GM12892 (cell line): ENCODE measurements at regions not wholly inside any gene's neighbourhood (a gene's known extent, or its start where the extent isn't known, plus 50 kb on each side); places are given as distances from the start of the nearest gene placed in this dataset.
"Not testable (repeated sequence)": the region's sequence is repeated elsewhere in the genome, so short reads cannot be mapped to it uniquely, and the experiment has no call there.

Experiments used
- DNase-seq: peaks from one replicate; pipeline ENCODE4 v3.0.0; 2011; ENCODE audit not compliant: insufficient read length
- FAIRE-seq: peaks from 2 replicates; lab custom pipeline; 2011; peaks lifted over from hg19 to GRCh38; lab: Jason Lieb, UNC
- POLR2A ChIP-seq: IDR thresholded peaks from 2 replicates; pipeline ENCODE4 v1.6.1; 2011; ENCODE audit warnings: low read depth, low read length, control low read depth
- POLR2AphosphoS5 ChIP-seq: IDR thresholded peaks from 2 replicates; pipeline ENCODE4 v1.6.1; 2011; ENCODE audit warnings: low read depth, low read length, control low read depth
- TAF1 ChIP-seq: IDR thresholded peaks from 2 replicates; pipeline ENCODE4 v1.6.1; 2011; ENCODE audit warnings: low read depth, mild to moderate bottlenecking, control low read depth, low read length, borderline replicate concordance

- DNase-seq: no peak
- TF ChIP-seq POLR2AphosphoS5 (no peak), TAF1 (no peak), POLR2A (no peak)
- no peak for FAIRE-seq
These were observed 117.8 kb upstream of the DCC start for GRCh38 chr18:52222211-52222610.

- no peak for FAIRE-seq
These were observed 112.5 kb upstream of the DCC start for GRCh38 chr18:52227536-52227935.

GRCh38 chr18:52228166-52228565, 111.8 kb upstream of the DCC start:
- no peak for TF ChIP-seq POLR2AphosphoS5
- TF ChIP-seq TAF1: no peak
- no peak for TF ChIP-seq POLR2A
- FAIRE-seq (no peak), DNase-seq (no peak)

More at GRCh38 chr18:52227536-52227935, 112.5 kb upstream of the DCC start:
- no peak for DNase-seq
- TF ChIP-seq POLR2AphosphoS5: no peak
- TF ChIP-seq POLR2A: no peak
- no peak for TF ChIP-seq TAF1

GRCh38 chr18:52236131-52236530, 103.9 kb upstream of the DCC start:
- DNase-seq (no peak), FAIRE-seq (no peak)
- TF ChIP-seq POLR2A (no peak), TAF1 (no peak), POLR2AphosphoS5 (no peak)

- DNase-seq (no peak), FAIRE-seq (no peak)
These were observed 102.4 kb upstream of the DCC start for GRCh38 chr18:52237551-52237950.

GRCh38 chr18:52242711-52243110, 97.3 kb upstream of the DCC start:
- DNase-seq (no peak), FAIRE-seq (no peak)
- TF ChIP-seq TAF1 (no peak), POLR2A (no peak), POLR2AphosphoS5 (no peak)

More at GRCh38 chr18:52237551-52237950, 102.4 kb upstream of the DCC start:
- TF ChIP-seq TAF1: no peak
- TF ChIP-seq POLR2AphosphoS5: no peak
- no peak for TF ChIP-seq POLR2A

- no peak for FAIRE-seq
- TF ChIP-seq POLR2A (no peak), TAF1 (no peak), POLR2AphosphoS5 (no peak)
- no peak for DNase-seq
These were observed 95.3 kb upstream of the DCC start for GRCh38 chr18:52244658-52245057.

- TF ChIP-seq TAF1: no peak
- TF ChIP-seq POLR2A: no peak
- no peak for TF ChIP-seq POLR2AphosphoS5
- no peak for DNase-seq
- no peak for FAIRE-seq
These were observed 85.6 kb upstream of the DCC start for GRCh38 chr18:52254367-52254766.

- not testable (repeated sequence) for DNase-seq, FAIRE-seq
These were observed 82.6 kb upstream of the DCC start for GRCh38 chr18:52257417-52257816.

GRCh38 chr18:52275817-52276216, 64.2 kb upstream of the DCC start:
- TF ChIP-seq TAF1 (no peak), POLR2AphosphoS5 (no peak), POLR2A (no peak)
- FAIRE-seq (no peak), DNase-seq (no peak)

- no peak for TF ChIP-seq TAF1
- TF ChIP-seq POLR2AphosphoS5: no peak
- no peak for TF ChIP-seq POLR2A
- FAIRE-seq (no peak), DNase-seq (no peak)
These were observed 62.2 kb upstream of the DCC start for GRCh38 chr18:52277785-52278184.

GRCh38 chr18:52278191-52278590, 61.8 kb upstream of the DCC start:
- FAIRE-seq: no peak
- DNase-seq: no peak
- no peak for TF ChIP-seq POLR2AphosphoS5
- TF ChIP-seq POLR2A: no peak
- TF ChIP-seq TAF1: no peak

- FAIRE-seq (no peak), DNase-seq (no peak)
- no peak for TF ChIP-seq POLR2AphosphoS5
- TF ChIP-seq POLR2A: no peak
- no peak for TF ChIP-seq TAF1
These were observed 59.3 kb upstream of the DCC start for GRCh38 chr18:52280702-52281101.

- no peak for FAIRE-seq
These were observed 56.1 kb upstream of the DCC start for GRCh38 chr18:52283927-52284326.

More at GRCh38 chr18:52283927-52284326, 56.1 kb upstream of the DCC start:
- DNase-seq: no peak
- TF ChIP-seq TAF1 (no peak), POLR2AphosphoS5 (no peak), POLR2A (no peak)
